PC-3 (cell line): ENCODE measurements at regions not wholly inside any gene's neighbourhood (a gene's known extent, or its start where the extent isn't known, plus 50 kb on each side); places are given as distances from the start of the nearest gene placed in this dataset.

ENCODE experiments used
- ATAC-seq: fragments of 200-7000 bp; cut with Tn5 transposase; 2 replicates; pipeline ENCODE4 v1.9.1; 2020; ENCODE audit warnings: mild to moderate bottlenecking, moderate library complexity
- BruUV-seq: library from RNA; stranded (reverse); fragments of 400-500 nt; replicated peaks from 2 replicates; lab custom pipeline; 2021; lab: Mats Ljungman, UMichigan
- CTCF ChIA-PET: fragments of 300-600 bp; sonication (Branson Sonifier 250); formaldehyde crosslinking; loops from one replicate; lab custom pipeline; 2022; ENCODE audit warnings: antibody characterized with exemption; lab: Charles Lee
- POLR2A ChIA-PET: fragments of 300-600 bp; sonication (Branson Sonifier 250); formaldehyde crosslinking; loops from one replicate; lab custom pipeline; 2022; ENCODE audit warnings: antibody characterized with exemption; ENCODE audit not compliant: unreplicated experiment; lab: Charles Lee
- DNase-seq: peaks from one replicate; pipeline ENCODE4 v3.0.0-alpha.2; 2015
- H2AFZ ChIP-seq: fragments of 300-600 bp; sonication (generic); 2 replicates; pipeline ENCODE4 v1.6.0; 2016; ENCODE audit warnings: antibody characterized with exemption, low read length
- H3F3A ChIP-seq: fragments of 300-600 bp; sonication (generic); one replicate; pipeline ENCODE4 v1.6.0; 2017; ENCODE audit warnings: antibody characterized with exemption, low read length, control low read depth, mild to moderate bottlenecking; ENCODE audit not compliant: unreplicated experiment
- H3K27ac ChIP-seq: fragments of 300-600 bp; sonication (generic); 2 replicates; pipeline ENCODE4 v1.5.1; 2016; ENCODE audit warnings: mild to moderate bottlenecking, low read length
- H3K27me3 ChIP-seq: fragments of 300-600 bp; sonication (generic); 2 replicates; pipeline ENCODE4 v1.6.1; 2016; ENCODE audit warnings: low read length, mixed read lengths
- H3K36me3 ChIP-seq: fragments of 300-600 bp; sonication (generic); 2 replicates; pipeline ENCODE4 v1.6.1; 2016; ENCODE audit warnings: low read depth, mixed run types, low read length, mixed read lengths
- H3K4me1 ChIP-seq: fragments of 300-600 bp; sonication (generic); 2 replicates; pipeline ENCODE4 v1.5.1; 2016; ENCODE audit warnings: low read length; ENCODE audit not compliant: insufficient read depth
- H3K4me2 ChIP-seq: fragments of 300-600 bp; sonication (generic); 2 replicates; pipeline ENCODE4 v1.6.0; 2016; ENCODE audit warnings: low read length
- H3K4me3 ChIP-seq: fragments of 300-600 bp; sonication (generic); 2 replicates; pipeline ENCODE4 v1.5.1; 2016; ENCODE audit warnings: mild to moderate bottlenecking, low read length, mixed read lengths
- H3K79me2 ChIP-seq: fragments of 300-600 bp; sonication (generic); 2 replicates; pipeline ENCODE4 v1.6.1; 2017; ENCODE audit warnings: low read length, mixed read lengths
- H3K9ac ChIP-seq: fragments of 300-600 bp; sonication (generic); 2 replicates; pipeline ENCODE4 v1.6.0; 2016; ENCODE audit warnings: mild to moderate bottlenecking, low read length
- H3K9me2 ChIP-seq: fragments of 300-600 bp; sonication (generic); replicated peaks from 2 replicates; pipeline ENCODE4 v1.6.1; 2016; ENCODE audit warnings: mixed run types, low read length, mixed read lengths
- H3K9me3 ChIP-seq: fragments of 300-600 bp; sonication (generic); 2 replicates; pipeline ENCODE4 v1.6.1; 2016; ENCODE audit warnings: low read length, mixed read lengths
- H4K20me1 ChIP-seq: fragments of 300-600 bp; sonication (generic); 2 replicates; pipeline ENCODE4 v1.6.1; 2016; ENCODE audit warnings: low read length, mixed read lengths
- CTCF ChIP-seq: fragments of 300-600 bp; sonication (generic); conservative IDR thresholded peaks from 2 replicates; pipeline ENCODE4 v1.5.1; 2017; ENCODE audit warnings: antibody characterized with exemption, low read depth, mild to moderate bottlenecking, low read length
- EZH2 ChIP-seq: fragments of 300-600 bp; sonication (generic); IDR thresholded peaks from one replicate; pipeline ENCODE4 v1.6.1; 2017; ENCODE audit warnings: antibody characterized with exemption, mild to moderate bottlenecking, low read length; ENCODE audit not compliant: unreplicated experiment
- EZH2phosphoT487 ChIP-seq: fragments of 300-600 bp; sonication (generic); IDR thresholded peaks from 2 replicates; pipeline ENCODE4 v1.6.1; 2018; ENCODE audit warnings: mild to moderate bottlenecking, antibody characterized with exemption, low read length, borderline replicate concordance
- intact Hi-C: fragments of 100-400 bp; cut with micrococcal nuclease; formaldehyde crosslinking; loops from 2 replicates; pipeline ENCODE4 v1.9.0; 2023

- no peak for ATAC-seq
- Histone ChIP-seq H3K9me2 (no peaks in the 10 kb centered on the region), H3K9me3 (0 out of 2 replicates have a peak, but pooled peaks cover 4% of the 10 kb centered on the region), H2AFZ (no peak overlapping the region), H3K27ac (no peak overlapping the region), H3K36me3 (no peaks in the 10 kb centered on the region), H3F3A (no peaks in the 10 kb centered on the region), H3K4me1 (no peaks in the 10 kb centered on the region), H3K4me3 (no peak overlapping the region), H4K20me1 (no peaks in the 10 kb centered on the region), H3K27me3 (peaks cover 45% of the 10 kb centered on the region), H3K9ac (no peak overlapping the region), H3K4me2 (no peak overlapping the region), H3K79me2 (no peaks in the 10 kb centered on the region)
- BruUV-seq = no TSS peak
- intact Hi-C loops = no loop called here
- ChIA-PET CTCF (no interaction called here), POLR2A (no interaction called here)
- TF ChIP-seq CTCF (no peak), EZH2phosphoT487 (no peak), EZH2 (no peak)
- no peak for DNase-seq
These were observed 124.6 kb upstream of the B3GAT1 start for GRCh38 chr11:134536677-134537076.

GRCh38 chr11:134536219-134536618 is 124.2 kb upstream of the B3GAT1 start:
- H3K4me1 ChIP-seq = no peaks in the 10 kb centered on the region
- no TSS peak for BruUV-seq
- H2AFZ ChIP-seq = no peak overlapping the region
- H4K20me1 ChIP-seq = no peaks in the 10 kb centered on the region
- 0 out of 2 replicates have a peak, but pooled peaks cover 4% of the 10 kb centered on the region for H3K9me3 ChIP-seq
- H3K36me3 ChIP-seq = no peaks in the 10 kb centered on the region
- no peak overlapping the region for H3K4me2 ChIP-seq
- H3F3A ChIP-seq = no peaks in the 10 kb centered on the region
- ATAC-seq = no peak
- H3K27me3 ChIP-seq = peaks cover 45% of the 10 kb centered on the region
- ChIA-PET POLR2A (no interaction called here), CTCF (no interaction called here)
- H3K4me3 ChIP-seq = no peak overlapping the region
- no peaks in the 10 kb centered on the region for H3K9me2 ChIP-seq
- H3K79me2 ChIP-seq = no peaks in the 10 kb centered on the region
- no peak overlapping the region for H3K9ac ChIP-seq
- intact Hi-C loops = no loop called here
- no peak for TF ChIP-seq EZH2phosphoT487
- no peak for TF ChIP-seq CTCF
- no peak for TF ChIP-seq EZH2
- no peak overlapping the region for H3K27ac ChIP-seq
- DNase-seq = no peak

DNA sequence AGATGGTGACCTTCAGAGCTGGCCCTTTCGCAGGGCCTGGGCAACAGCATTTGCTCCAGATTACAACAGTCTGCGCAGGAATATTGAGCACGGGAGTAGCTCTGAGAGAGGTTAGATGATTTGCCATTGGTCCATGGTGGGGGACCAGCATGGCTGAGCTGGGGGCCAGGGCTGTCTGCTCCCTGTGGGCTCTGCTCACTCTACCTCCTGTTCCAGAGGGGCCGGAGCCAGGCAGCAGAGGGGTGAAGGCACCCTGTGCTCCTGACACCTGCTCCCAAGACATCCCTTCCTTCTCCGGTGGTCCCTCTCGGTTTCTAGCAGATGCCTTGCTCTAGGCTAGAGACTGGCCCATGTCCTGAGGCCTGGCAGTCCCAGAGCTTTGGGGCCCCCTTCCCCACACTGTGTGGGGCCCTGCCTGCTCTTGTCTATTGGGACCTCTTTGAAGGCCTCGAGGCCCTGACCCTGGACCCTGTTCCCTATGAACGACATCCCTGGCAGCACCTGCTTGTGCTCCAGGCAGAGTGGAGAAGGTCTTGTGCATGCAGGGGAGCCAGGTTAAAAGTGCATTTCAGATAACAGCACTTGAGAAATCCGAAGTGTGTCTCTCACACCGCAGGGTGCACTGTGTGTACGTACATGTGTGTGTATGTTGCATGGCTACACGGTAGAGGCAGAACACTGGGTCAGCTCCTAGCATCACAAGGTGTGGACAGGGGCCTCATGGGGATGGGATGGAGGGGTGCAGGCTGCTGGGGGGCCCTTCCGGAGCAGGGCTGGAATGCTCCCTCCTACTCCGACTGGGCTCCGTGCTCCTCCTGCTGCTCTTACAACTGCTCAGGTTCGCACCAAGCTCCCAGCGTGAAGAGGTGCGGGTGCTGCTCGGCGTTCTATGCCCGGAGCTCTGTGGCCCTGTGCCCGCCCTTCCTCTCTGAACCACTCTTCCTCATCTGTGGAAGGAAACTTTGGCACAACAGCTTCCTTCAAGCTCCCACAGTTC is 123.3 kb upstream of the B3GAT1 start:
- DNase-seq (no peak), ATAC-seq (no peak)
- no TSS peak for BruUV-seq
- H3K4me3 ChIP-seq = no peak overlapping the region
- H3K9me3 ChIP-seq = 0 out of 2 replicates have a peak, but pooled peaks cover 4% of the 10 kb centered on the region
- H3K4me2 ChIP-seq = no peak overlapping the region
- no peaks in the 10 kb centered on the region for H3K9me2 ChIP-seq
- H4K20me1 ChIP-seq = no peaks in the 10 kb centered on the region
- no peak overlapping the region for H2AFZ ChIP-seq
- no peak overlapping the region for H3K9ac ChIP-seq
- no peaks in the 10 kb centered on the region for H3K4me1 ChIP-seq
- H3K27ac ChIP-seq = no peak overlapping the region
- no peak for TF ChIP-seq EZH2
- TF ChIP-seq CTCF = no peak
- no peak for TF ChIP-seq EZH2phosphoT487
- POLR2A ChIA-PET = no interaction called here
- intact Hi-C loops = no loop called here
- no peaks in the 10 kb centered on the region for H3F3A ChIP-seq
- no peaks in the 10 kb centered on the region for H3K79me2 ChIP-seq
- peaks cover 53% of the 10 kb centered on the region for H3K27me3 ChIP-seq
- CTCF ChIA-PET = no interaction called here
- no peaks in the 10 kb centered on the region for H3K36me3 ChIP-seq
